Panc1 (cell line): ENCODE measurements at regions not wholly inside any gene's neighbourhood (a gene's known extent, or its start where the extent isn't known, plus 50 kb on each side); places are given as distances from the start of the nearest gene placed in this dataset.

Source experiments
- ATAC-seq: fragments of 200-7000 bp; cut with Tn5 transposase; 2 replicates; pipeline ENCODE4 v1.9.1; 2020; ENCODE audit warnings: mild to moderate bottlenecking, moderate library complexity
- BruUV-seq: library from RNA; stranded (reverse); fragments of 400-500 nt; replicated peaks from 2 replicates; lab custom pipeline; 2021; lab: Mats Ljungman, UMichigan
- CTCF ChIA-PET: fragments of 300-600 bp; sonication (Branson Sonifier 250); formaldehyde crosslinking; loops from one replicate; lab custom pipeline; 2022; ENCODE audit warnings: antibody characterized with exemption; lab: Charles Lee
- POLR2A ChIA-PET: fragments of 300-600 bp; sonication (Branson Sonifier 250); formaldehyde crosslinking; loops from one replicate; lab custom pipeline; 2022; ENCODE audit warnings: antibody characterized with exemption; lab: Charles Lee
- DNase-seq: peaks from one replicate; pipeline ENCODE4 v3.0.0-alpha.2; 2010; ENCODE audit warnings: low read depth, low spot score
- H3K27ac ChIP-seq: 2 replicates; pipeline ENCODE4 v1.5.1; 2011; ENCODE audit warnings: mild to moderate bottlenecking, low read length, inconsistent platforms
- H3K27me3 ChIP-seq: fragments of 200-500 bp; sonication (Bioruptor generic); 2 replicates; pipeline ENCODE4 v1.6.0; 2014; ENCODE audit warnings: low read length, inconsistent platforms; ENCODE audit not compliant: control insufficient read depth, insufficient read depth
- H3K36me3 ChIP-seq: fragments of 200-500 bp; sonication (Bioruptor generic); 2 replicates; pipeline ENCODE4 v1.5.1; 2014; ENCODE audit warnings: inconsistent platforms, mild to moderate bottlenecking, low read length, moderate library complexity; ENCODE audit not compliant: control insufficient read depth, insufficient read depth
- H3K4me1 ChIP-seq: 2 replicates; pipeline ENCODE4 v1.5.1; 2011; ENCODE audit warnings: inconsistent platforms, mild to moderate bottlenecking, low read length, moderate library complexity; ENCODE audit not compliant: control insufficient read depth, insufficient read depth
- H3K4me3 ChIP-seq, 2 experiments: 2 replicates each; pipeline ENCODE4 v1.5.1; 2011 to 2012; ENCODE audit warnings: low read depth in 2 of 2, low read length in 2 of 2, mild to moderate bottlenecking in 2 of 2, inconsistent platforms in 1 of 2, moderate library complexity in 1 of 2
- H3K9me3 ChIP-seq: fragments of 200-500 bp; sonication (Bioruptor generic); 2 replicates; pipeline ENCODE4 v1.5.1; 2014; ENCODE audit warnings: low read depth, mild to moderate bottlenecking, inconsistent platforms, low read length, moderate library complexity; ENCODE audit not compliant: control insufficient read depth, insufficient read depth
- POLR2AphosphoS5 ChIP-seq: IDR thresholded peaks from 2 replicates; pipeline ENCODE4 v1.6.1; 2012; ENCODE audit warnings: mild to moderate bottlenecking, low read depth, low read length, moderate library complexity
- SIN3A ChIP-seq: IDR thresholded peaks from 2 replicates; pipeline ENCODE4 v1.6.1; 2012; ENCODE audit warnings: low read depth, mild to moderate bottlenecking, low read length, moderate library complexity, borderline replicate concordance; ENCODE audit not compliant: insufficient read depth
- TCF7L2 ChIP-seq: IDR thresholded peaks from 2 replicates; pipeline ENCODE4 v1.6.1; 2011; ENCODE audit warnings: mild to moderate bottlenecking, low read depth, low read length, inconsistent platforms
- in situ Hi-C: cut with HindIII; loops from 2 replicates; pipeline ENCODE4 v1.10.0; 2016; ENCODE audit warnings: low sequenced_read_pairs, low pct_unique_long_range_greater_than_20kb
- intact Hi-C: fragments of 100-400 bp; cut with micrococcal nuclease; formaldehyde crosslinking; loops from one replicate; pipeline ENCODE4 v1.10.0; 2022; ENCODE audit not compliant: unreplicated experiment
- TF ChIP-seq, protein P1 (sequence below), 2 experiments: IDR thresholded peaks; 2 replicates each; pipeline ENCODE4 v1.6.1; 2011 to 2012; ENCODE audit warnings: low read depth in 2 of 2, control low read depth in 1 of 2, low read length in 1 of 2, mild to moderate bottlenecking in 1 of 2, moderate library complexity in 1 of 2; ENCODE audit not compliant: insufficient read depth in 1 of 2
- TF ChIP-seq, protein P2 (sequence below): fragments of 450-650 bp; IDR thresholded peaks from 2 replicates; pipeline ENCODE4 v1.5.1; 2017; ENCODE audit warnings: mild to moderate bottlenecking

DNA sequence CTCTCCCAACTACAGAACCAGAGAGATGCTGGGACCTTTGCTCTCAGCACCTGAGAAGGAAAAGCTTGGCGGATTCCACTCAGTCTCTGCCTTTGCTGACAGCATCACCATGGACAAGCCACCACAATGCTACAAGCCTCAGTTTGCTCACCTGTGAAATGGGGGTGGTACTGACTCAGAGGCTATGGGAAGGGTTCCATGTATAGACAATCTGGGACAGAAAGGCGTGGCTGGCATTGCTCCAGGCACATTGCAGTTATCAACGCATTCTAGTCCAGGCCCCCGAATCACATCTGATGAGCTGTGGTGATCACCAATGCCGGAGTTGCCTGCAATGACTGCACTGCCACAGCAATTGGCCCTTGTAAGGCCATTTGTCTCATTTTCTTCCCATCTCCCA, 72.6 kb downstream of the ISX start:
- Histone ChIP-seq H3K27me3 (no peaks in the 10 kb centered on the region), H3K9me3 (no peaks in the 10 kb centered on the region), H3K27ac (no peak overlapping the region), H3K4me1 (no peaks in the 10 kb centered on the region), H3K36me3 (no peaks in the 10 kb centered on the region), H3K4me3 (no peak overlapping the region)
- ChIA-PET POLR2A (no interaction called here), CTCF (no interaction called here)
- in situ Hi-C loops (no loop called here), intact Hi-C loops (no loop called here)
- BruUV-seq, result no TSS peak
- ATAC-seq (no peak), DNase-seq (no peak)
- TF ChIP-seq, protein P1, sequence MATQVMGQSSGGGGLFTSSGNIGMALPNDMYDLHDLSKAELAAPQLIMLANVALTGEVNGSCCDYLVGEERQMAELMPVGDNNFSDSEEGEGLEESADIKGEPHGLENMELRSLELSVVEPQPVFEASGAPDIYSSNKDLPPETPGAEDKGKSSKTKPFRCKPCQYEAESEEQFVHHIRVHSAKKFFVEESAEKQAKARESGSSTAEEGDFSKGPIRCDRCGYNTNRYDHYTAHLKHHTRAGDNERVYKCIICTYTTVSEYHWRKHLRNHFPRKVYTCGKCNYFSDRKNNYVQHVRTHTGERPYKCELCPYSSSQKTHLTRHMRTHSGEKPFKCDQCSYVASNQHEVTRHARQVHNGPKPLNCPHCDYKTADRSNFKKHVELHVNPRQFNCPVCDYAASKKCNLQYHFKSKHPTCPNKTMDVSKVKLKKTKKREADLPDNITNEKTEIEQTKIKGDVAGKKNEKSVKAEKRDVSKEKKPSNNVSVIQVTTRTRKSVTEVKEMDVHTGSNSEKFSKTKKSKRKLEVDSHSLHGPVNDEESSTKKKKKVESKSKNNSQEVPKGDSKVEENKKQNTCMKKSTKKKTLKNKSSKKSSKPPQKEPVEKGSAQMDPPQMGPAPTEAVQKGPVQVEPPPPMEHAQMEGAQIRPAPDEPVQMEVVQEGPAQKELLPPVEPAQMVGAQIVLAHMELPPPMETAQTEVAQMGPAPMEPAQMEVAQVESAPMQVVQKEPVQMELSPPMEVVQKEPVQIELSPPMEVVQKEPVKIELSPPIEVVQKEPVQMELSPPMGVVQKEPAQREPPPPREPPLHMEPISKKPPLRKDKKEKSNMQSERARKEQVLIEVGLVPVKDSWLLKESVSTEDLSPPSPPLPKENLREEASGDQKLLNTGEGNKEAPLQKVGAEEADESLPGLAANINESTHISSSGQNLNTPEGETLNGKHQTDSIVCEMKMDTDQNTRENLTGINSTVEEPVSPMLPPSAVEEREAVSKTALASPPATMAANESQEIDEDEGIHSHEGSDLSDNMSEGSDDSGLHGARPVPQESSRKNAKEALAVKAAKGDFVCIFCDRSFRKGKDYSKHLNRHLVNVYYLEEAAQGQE (IDR thresholded peaks at IDR 0.05; ENCODE audit: insufficient read depth in 1 of 2, low read depth in 2 of 2, low read length in 1 of 2), result no peak
- TF ChIP-seq, protein P2, sequence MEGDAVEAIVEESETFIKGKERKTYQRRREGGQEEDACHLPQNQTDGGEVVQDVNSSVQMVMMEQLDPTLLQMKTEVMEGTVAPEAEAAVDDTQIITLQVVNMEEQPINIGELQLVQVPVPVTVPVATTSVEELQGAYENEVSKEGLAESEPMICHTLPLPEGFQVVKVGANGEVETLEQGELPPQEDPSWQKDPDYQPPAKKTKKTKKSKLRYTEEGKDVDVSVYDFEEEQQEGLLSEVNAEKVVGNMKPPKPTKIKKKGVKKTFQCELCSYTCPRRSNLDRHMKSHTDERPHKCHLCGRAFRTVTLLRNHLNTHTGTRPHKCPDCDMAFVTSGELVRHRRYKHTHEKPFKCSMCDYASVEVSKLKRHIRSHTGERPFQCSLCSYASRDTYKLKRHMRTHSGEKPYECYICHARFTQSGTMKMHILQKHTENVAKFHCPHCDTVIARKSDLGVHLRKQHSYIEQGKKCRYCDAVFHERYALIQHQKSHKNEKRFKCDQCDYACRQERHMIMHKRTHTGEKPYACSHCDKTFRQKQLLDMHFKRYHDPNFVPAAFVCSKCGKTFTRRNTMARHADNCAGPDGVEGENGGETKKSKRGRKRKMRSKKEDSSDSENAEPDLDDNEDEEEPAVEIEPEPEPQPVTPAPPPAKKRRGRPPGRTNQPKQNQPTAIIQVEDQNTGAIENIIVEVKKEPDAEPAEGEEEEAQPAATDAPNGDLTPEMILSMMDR, result no peak
- TF ChIP-seq POLR2AphosphoS5 (no peak), TCF7L2 (no peak), SIN3A (no peak)

DNA sequence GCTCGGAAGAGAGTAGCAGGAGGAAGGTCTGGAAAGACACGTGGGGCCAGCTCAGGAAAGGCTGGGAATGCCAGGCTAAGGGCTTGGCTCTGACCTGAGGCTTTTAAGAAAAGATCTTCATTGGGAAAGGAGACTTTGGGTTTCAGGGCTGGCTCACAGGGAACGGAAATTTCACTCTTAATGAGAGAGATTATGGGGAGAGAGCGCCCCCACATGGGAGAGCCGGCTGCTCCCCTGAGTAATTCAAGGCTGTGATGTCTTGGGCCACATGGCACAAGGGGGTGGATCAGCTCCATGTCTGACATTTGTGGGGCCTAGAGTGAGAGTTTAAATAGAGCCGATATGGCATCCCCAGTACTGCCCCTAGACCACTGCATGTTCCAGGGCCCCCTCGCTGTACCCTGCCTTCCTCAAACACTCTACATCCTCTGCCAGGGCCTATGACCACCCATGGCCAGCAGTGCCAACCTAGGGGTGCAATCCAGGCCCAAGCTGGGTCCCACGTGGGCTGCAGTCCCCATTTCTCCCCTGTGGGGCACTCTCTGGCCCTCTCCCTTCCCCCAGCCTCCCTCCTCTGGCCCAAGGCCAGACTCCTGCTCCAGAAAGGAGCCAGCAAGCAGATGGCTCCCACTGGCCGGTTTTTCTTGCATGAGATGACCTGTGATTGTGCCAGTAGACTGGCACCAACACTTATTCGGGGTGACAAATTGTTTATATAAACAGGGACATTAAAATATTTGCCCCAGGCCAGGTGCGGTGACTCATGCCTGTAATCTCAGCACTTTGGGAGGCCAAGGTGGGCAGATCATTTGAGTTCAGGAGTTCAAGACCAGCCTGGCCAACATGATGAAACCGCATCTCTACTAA, 75.2 kb downstream of the ISX start:
- no peaks in the 10 kb centered on the region for H3K4me1 ChIP-seq
- no peaks in the 10 kb centered on the region for H3K9me3 ChIP-seq
- H3K4me3 ChIP-seq, result no peak overlapping the region
- BruUV-seq, result no TSS peak
- TF ChIP-seq, protein P1 (IDR thresholded peaks at IDR 0.05; ENCODE audit: insufficient read depth in 1 of 2, low read depth in 2 of 2, low read length in 1 of 2), result no peak
- TF ChIP-seq TCF7L2 (no peak), POLR2AphosphoS5 (no peak), SIN3A (no peak)
- TF ChIP-seq, protein P2, result peak; percentile 35
- no peaks in the 10 kb centered on the region for H3K36me3 ChIP-seq
- no peak for ATAC-seq
- DNase-seq, result no peak
- H3K27me3 ChIP-seq, result no peaks in the 10 kb centered on the region
- in situ Hi-C loops (no loop called here), intact Hi-C loops (loop anchor here (10.0 kb wide), 1 partner anchor 96 kb away; no protein-coding TSS in a partner anchor)
- no peak overlapping the region for H3K27ac ChIP-seq
- ChIA-PET CTCF (interaction anchor here (0.7 kb wide), 1 partner anchor 104 kb away, joined by 4 read pairs; no protein-coding TSS in a partner anchor), POLR2A (no interaction called here)
